GM12872 (cell line): ENCODE measurements at regions not wholly inside any gene's neighbourhood (a gene's known extent, or its start where the extent isn't known, plus 50 kb on each side); places are given as distances from the start of the nearest gene placed in this dataset.

Experiments used
- CTCF ChIP-seq: IDR thresholded peaks from 3 replicates; pipeline ENCODE4 v1.5.1; 2011; ENCODE audit warnings: low read depth, mild to moderate bottlenecking, low read length, moderate library complexity; ENCODE audit not compliant: insufficient read depth

- TF ChIP-seq CTCF: no peak
Observed at GRCh38 chr2:71941726-71942525, 205.7 kb downstream of the CYP26B1 start.

GRCh38 chr2:71940695-71941094 lies 207.0 kb downstream of the CYP26B1 start:
- no peak for TF ChIP-seq CTCF

- no peak for TF ChIP-seq CTCF
Observed at GRCh38 chr2:71939588-71940535, 207.8 kb downstream of the CYP26B1 start.

DNA sequence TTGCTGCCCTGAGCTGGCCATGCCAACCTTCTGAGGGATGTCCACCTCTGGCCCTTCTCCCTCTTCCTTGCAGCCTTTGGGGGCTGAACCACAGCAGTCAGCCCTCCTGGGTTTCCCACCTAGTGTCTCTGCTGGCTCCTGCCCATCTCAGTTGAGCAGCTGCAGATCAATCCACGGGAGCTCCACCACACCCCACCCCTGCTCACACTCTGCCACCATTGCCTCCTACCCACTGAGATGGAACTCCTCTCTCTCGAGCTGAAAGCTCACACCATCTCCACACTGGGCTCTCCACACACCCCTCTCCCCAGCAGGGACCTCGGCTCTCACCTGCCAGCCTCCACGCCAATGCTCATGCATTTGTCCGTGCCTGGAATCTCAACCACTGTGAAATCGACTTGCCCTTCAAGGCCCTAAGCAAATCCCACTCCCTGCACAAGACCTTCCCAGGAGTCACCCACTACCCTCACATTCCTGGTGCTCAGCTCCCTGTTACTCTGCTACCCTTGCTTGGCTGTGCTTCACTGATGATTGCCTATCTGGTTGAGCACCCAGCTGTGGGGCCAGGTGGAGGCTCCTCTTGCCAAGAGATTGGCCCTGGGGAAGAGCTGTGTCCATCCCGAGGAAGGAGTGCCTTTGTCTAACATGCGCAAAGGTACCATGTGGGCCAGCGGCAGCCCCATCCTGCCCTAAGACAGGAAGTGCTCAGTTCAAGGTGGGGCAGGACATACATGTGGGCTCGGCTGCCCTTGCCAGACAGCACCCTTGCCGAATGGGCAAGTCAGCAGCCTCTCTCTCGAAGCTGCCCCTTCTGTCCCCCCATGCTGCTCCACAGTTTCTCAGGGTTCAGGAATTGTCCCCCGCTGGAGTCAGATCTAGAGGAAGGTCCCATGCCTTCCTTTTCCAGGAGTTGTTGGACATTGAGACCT lies 208.7 kb downstream of the CYP26B1 start:
- no peak for TF ChIP-seq CTCF

- TF ChIP-seq CTCF: no peak
Observed at GRCh38 chr2:71938108-71938507, 209.6 kb downstream of the CYP26B1 start.

GRCh38 chr2:71937396-71937795 lies 210.3 kb downstream of the CYP26B1 start:
- no peak for TF ChIP-seq CTCF
